HFF-Myc (cell line): ENCODE measurements at regions not wholly inside any gene's neighbourhood (a gene's known extent, or its start where the extent isn't known, plus 50 kb on each side); places are given as distances from the start of the nearest gene placed in this dataset.
"Not testable (repeated sequence)": the region's sequence is repeated elsewhere in the genome, so short reads cannot be mapped to it uniquely, and the experiment has no call there.

Source experiments
- DNase-seq: peaks from one replicate; pipeline ENCODE4 v3.0.0-alpha.2; 2011; ENCODE audit warnings: low read depth; ENCODE audit errors: extremely low read depth
- H3K4me3 ChIP-seq: replicated peaks from 2 replicates; pipeline ENCODE4 v1.5.1; 2011; ENCODE audit warnings: low read depth, mild to moderate bottlenecking, control low read depth, low read length
- CTCF ChIP-seq: IDR thresholded peaks from 2 replicates; pipeline ENCODE4 v1.5.1; 2012; ENCODE audit warnings: mild to moderate bottlenecking, low read depth, low read length, control low read depth; ENCODE audit errors: missing control alignments

GRCh38 chr2:138245310-138245709 lies 256.3 kb upstream of the SPOPL start:
- DNase-seq = no peak
- no peak for TF ChIP-seq CTCF

GRCh38 chr2:138247302-138247701 lies 254.3 kb upstream of the SPOPL start:
- no peak overlapping the region for H3K4me3 ChIP-seq
- DNase-seq = no peak
- TF ChIP-seq CTCF = no peak

More at GRCh38 chr2:138245310-138245709, 256.3 kb upstream of the SPOPL start:
- H3K4me3 ChIP-seq = no peak overlapping the region

GRCh38 chr2:138249207-138249606 lies 252.4 kb upstream of the SPOPL start:
- DNase-seq = no peak
- no peak overlapping the region for H3K4me3 ChIP-seq
- TF ChIP-seq CTCF = no peak

GRCh38 chr2:138250843-138251320 lies 250.7 kb upstream of the SPOPL start:
- not testable (repeated sequence) for DNase-seq, H3K4me3 ChIP-seq

GRCh38 chr2:138252587-138252986 lies 249.0 kb upstream of the SPOPL start:
- TF ChIP-seq CTCF = no peak
- DNase-seq = no peak
- no peak overlapping the region for H3K4me3 ChIP-seq

- TF ChIP-seq CTCF = no peak
- no peak for DNase-seq
- no peak overlapping the region for H3K4me3 ChIP-seq
Observed at GRCh38 chr2:138255670-138256069, 245.9 kb upstream of the SPOPL start.

GRCh38 chr2:138267161-138267901 lies 234.2 kb upstream of the SPOPL start:
- peak; percentile 36 for DNase-seq
- no peak for TF ChIP-seq CTCF
- H3K4me3 ChIP-seq = no peak overlapping the region
